Keratinocyte (primary cell): ENCODE measurements at regions not wholly inside any gene's neighbourhood (a gene's known extent, or its start where the extent isn't known, plus 50 kb on each side); places are given as distances from the start of the nearest gene placed in this dataset.

Source experiments
- EZH2 ChIP-seq: IDR thresholded peaks from one replicate; pipeline ENCODE4 v1.6.1; 2012; ENCODE audit warnings: inconsistent platforms, mild to moderate bottlenecking, low read length, moderate library complexity
- TF ChIP-seq, protein P1 (sequence below), 3 experiments: IDR thresholded peaks in 1 of 3; conservative IDR thresholded peaks in 1 of 3; optimal IDR thresholded peaks in 1 of 3; 2 replicates in 2 of 3; 3 replicates in 1 of 3; pipeline versions ENCODE3 to v1.5.1; 2011; ENCODE audit warnings: low read length in 3 of 3, mild to moderate bottlenecking in 3 of 3, moderate library complexity in 2 of 3, control low read depth in 1 of 3, inconsistent platforms in 1 of 3; ENCODE audit not compliant: insufficient read depth in 2 of 3; ENCODE audit errors: extremely low read depth in 1 of 3

DNA sequence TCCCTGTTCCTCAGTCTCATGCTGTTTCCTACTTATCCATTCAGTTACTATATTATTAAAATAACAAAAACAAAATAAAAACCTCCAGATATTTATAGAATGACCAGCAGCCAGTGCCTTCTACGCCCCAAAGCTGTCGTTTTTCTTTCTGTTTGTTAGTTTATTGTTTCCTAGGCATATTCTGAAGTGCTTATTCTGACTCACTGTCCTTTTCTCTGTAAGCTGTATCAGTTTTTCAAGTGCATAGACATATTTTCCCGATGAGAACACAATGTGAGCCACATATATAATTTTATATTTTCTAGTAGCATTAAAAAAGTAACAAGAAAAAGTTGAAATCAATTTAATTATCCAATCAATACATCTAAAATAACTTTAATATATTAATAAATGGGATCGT, 2158.6 kb upstream of the TENM3 start:
- TF ChIP-seq, protein P1, sequence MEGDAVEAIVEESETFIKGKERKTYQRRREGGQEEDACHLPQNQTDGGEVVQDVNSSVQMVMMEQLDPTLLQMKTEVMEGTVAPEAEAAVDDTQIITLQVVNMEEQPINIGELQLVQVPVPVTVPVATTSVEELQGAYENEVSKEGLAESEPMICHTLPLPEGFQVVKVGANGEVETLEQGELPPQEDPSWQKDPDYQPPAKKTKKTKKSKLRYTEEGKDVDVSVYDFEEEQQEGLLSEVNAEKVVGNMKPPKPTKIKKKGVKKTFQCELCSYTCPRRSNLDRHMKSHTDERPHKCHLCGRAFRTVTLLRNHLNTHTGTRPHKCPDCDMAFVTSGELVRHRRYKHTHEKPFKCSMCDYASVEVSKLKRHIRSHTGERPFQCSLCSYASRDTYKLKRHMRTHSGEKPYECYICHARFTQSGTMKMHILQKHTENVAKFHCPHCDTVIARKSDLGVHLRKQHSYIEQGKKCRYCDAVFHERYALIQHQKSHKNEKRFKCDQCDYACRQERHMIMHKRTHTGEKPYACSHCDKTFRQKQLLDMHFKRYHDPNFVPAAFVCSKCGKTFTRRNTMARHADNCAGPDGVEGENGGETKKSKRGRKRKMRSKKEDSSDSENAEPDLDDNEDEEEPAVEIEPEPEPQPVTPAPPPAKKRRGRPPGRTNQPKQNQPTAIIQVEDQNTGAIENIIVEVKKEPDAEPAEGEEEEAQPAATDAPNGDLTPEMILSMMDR (optimal IDR thresholded peaks at IDR 0.05 in 1 of 3, IDR thresholded peaks at IDR 0.05 in 1 of 3, conservative IDR thresholded peaks at IDR 0.05 in 1 of 3; ENCODE audit: extremely low read depth in 1 of 3, insufficient read depth in 2 of 3, low read length in 3 of 3) = no peak
- no peak for TF ChIP-seq EZH2
